ENCODE measurements at regions not wholly inside any gene's neighbourhood (a gene's known extent, or its start where the extent isn't known, plus 50 kb on each side); places are given as distances from the start of the nearest gene placed in this dataset.

DNA sequence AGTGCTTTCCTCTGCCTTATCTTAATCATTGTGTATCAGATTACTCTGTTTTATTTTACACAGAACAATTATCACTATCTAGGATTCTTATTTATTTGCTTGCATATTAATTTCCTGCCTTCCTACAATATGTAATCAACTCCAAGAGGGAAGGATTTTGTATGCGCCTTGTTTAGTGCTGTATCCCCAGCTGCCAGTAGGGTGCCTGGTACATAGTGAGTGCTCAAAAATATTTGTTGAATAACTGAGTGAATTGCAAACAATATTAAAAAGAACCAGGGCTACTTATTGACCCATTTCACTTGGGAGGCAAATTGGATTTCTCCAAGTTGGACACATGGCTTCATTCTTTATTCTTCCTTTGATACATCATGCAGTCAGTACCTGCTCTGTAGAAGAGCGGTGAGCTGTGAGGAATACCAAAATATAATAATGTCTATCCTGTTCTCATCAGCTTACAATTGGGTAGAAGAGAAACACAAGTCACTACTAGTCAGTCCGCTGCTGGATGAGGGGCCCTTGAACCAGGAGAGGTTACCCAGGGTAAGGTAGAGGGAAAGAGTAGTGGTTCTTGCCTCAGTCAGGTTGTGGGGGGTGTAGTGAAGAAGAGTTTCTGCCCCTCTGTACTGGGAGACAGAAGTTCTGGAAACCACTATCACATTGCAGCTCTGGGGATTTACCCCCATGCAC, 233.9 kb upstream of the ZBTB20 start:
- H3K36me3 ChIP-seq: no peaks in the 10 kb centered on the region
- H3K27me3 ChIP-seq: no peaks in the 10 kb centered on the region
- TF ChIP-seq, protein P1, sequence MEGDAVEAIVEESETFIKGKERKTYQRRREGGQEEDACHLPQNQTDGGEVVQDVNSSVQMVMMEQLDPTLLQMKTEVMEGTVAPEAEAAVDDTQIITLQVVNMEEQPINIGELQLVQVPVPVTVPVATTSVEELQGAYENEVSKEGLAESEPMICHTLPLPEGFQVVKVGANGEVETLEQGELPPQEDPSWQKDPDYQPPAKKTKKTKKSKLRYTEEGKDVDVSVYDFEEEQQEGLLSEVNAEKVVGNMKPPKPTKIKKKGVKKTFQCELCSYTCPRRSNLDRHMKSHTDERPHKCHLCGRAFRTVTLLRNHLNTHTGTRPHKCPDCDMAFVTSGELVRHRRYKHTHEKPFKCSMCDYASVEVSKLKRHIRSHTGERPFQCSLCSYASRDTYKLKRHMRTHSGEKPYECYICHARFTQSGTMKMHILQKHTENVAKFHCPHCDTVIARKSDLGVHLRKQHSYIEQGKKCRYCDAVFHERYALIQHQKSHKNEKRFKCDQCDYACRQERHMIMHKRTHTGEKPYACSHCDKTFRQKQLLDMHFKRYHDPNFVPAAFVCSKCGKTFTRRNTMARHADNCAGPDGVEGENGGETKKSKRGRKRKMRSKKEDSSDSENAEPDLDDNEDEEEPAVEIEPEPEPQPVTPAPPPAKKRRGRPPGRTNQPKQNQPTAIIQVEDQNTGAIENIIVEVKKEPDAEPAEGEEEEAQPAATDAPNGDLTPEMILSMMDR (IDR thresholded peaks at IDR 0.05): no peak
- ATAC-seq (no peak), DNase-seq (no peak)
- no peaks in the 10 kb centered on the region for H3K4me1 ChIP-seq
- H3K27ac ChIP-seq: no peak overlapping the region
- intact Hi-C loops (cut with DNase I): no loop called here
- no peaks in the 10 kb centered on the region for H3K9me3 ChIP-seq
- no peak overlapping the region for H3K4me3 ChIP-seq

GRCh38 chr3:115381573-115381912, 234.5 kb upstream of the ZBTB20 start:
- TF ChIP-seq, protein P1 (IDR thresholded peaks at IDR 0.05): no peak

GRCh38 chr3:115381931-115382330, 234.8 kb upstream of the ZBTB20 start:
- TF ChIP-seq, protein P1 (IDR thresholded peaks at IDR 0.05): no peak
- no peaks in the 10 kb centered on the region for H3K4me1 ChIP-seq
- H3K9me3 ChIP-seq: no peaks in the 10 kb centered on the region
- DNase-seq: no peak
- H3K4me3 ChIP-seq: no peak overlapping the region
- no peak for ATAC-seq
- H3K27ac ChIP-seq: no peak overlapping the region
- intact Hi-C loops (cut with DNase I): no loop called here
- no peaks in the 10 kb centered on the region for H3K36me3 ChIP-seq
- no peaks in the 10 kb centered on the region for H3K27me3 ChIP-seq

More at GRCh38 chr3:115381573-115381912, 234.5 kb upstream of the ZBTB20 start:
- intact Hi-C loops (cut with DNase I): no loop called here
- Histone ChIP-seq H3K9me3 (no peaks in the 10 kb centered on the region), H3K27me3 (no peaks in the 10 kb centered on the region), H3K27ac (no peak overlapping the region), H3K4me3 (no peak overlapping the region), H3K36me3 (no peaks in the 10 kb centered on the region), H3K4me1 (no peaks in the 10 kb centered on the region)
- ATAC-seq (no peak), DNase-seq (peak in 1 of 4 donors; percentile 19)

- no peak overlapping the region for H3K27ac ChIP-seq
- H3K4me3 ChIP-seq: no peak overlapping the region
- H3K4me1 ChIP-seq: no peaks in the 10 kb centered on the region
- ATAC-seq (no peak), DNase-seq (no peak)
- intact Hi-C loops (cut with DNase I): no loop called here
- H3K27me3 ChIP-seq: no peaks in the 10 kb centered on the region
- TF ChIP-seq, protein P1 (IDR thresholded peaks at IDR 0.05): no peak
- H3K9me3 ChIP-seq: no peaks in the 10 kb centered on the region
- no peaks in the 10 kb centered on the region for H3K36me3 ChIP-seq
Observed at GRCh38 chr3:115384381-115384780, 237.3 kb upstream of the ZBTB20 start.

DNA sequence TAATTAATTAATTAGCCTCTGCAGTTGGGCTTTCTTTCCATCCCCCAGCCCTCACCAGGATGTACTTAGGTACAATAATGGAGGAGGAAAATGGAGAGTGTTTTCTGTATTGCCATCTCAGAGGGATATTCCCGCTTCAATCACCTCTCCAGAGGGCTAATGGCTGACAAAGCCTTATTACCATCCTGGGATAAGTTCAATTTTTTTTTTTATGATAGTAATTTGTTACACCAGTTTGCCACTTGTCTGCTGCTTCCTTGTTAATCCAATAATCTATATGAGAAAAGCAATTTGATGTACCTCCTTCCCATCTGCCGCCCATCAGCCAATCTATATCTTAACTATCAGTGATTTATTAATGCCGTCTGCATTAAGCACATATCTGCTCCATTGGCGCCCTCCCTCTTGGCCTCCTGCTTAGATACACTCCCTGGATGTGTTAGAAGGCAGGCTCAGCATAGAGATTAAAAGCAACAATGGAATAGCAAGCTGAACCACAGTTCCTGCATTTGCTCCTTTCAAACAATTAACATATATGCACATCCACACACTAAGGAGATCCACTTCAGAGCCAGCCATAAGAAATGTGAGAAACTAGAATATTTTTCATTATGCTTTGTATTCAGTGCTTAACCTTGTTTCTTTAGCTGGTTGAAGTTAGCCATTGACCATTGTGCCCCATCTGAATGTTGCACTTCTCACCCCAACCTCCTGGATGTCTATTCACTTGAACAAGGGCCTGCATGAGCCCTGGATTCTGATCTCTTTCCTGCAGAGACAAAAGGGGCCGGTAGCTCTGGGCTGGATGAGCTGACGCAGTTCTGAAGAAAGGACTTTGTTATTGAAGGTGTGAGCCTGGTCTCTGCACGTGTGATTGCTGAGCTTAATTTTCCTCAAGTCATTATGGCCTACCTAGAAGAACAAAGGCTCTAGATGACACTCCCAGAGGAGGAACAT, 237.3 kb upstream of the GAP43 start:
- Histone ChIP-seq H3K27me3 (no peaks in the 10 kb centered on the region), H3K4me3 (no peak overlapping the region), H3K36me3 (no peaks in the 10 kb centered on the region), H3K9me3 (no peaks in the 10 kb centered on the region), H3K27ac (no peak overlapping the region), H3K4me1 (no peaks in the 10 kb centered on the region)
- intact Hi-C loops (cut with DNase I): no loop called here
- DNase-seq: no peak
- no peak for ATAC-seq
- TF ChIP-seq, protein P1 (IDR thresholded peaks at IDR 0.05): no peak
